C4-2B (cell line): ENCODE measurements at regions not wholly inside any gene's neighbourhood (a gene's known extent, or its start where the extent isn't known, plus 50 kb on each side); places are given as distances from the start of the nearest gene placed in this dataset.

Experiments
- H3K27ac ChIP-seq: fragments of 450-650 bp; 2 replicates; pipeline ENCODE4 v1.5.1; 2017
- ZFX ChIP-seq: fragments of 450-650 bp; IDR thresholded peaks from 2 replicates; pipeline ENCODE4 v1.6.1; 2017
- TF ChIP-seq, protein P1 (sequence below): fragments of 450-650 bp; conservative IDR thresholded peaks from 2 replicates; pipeline ENCODE4 v1.5.1; 2017; ENCODE audit warnings: mild to moderate bottlenecking

DNA sequence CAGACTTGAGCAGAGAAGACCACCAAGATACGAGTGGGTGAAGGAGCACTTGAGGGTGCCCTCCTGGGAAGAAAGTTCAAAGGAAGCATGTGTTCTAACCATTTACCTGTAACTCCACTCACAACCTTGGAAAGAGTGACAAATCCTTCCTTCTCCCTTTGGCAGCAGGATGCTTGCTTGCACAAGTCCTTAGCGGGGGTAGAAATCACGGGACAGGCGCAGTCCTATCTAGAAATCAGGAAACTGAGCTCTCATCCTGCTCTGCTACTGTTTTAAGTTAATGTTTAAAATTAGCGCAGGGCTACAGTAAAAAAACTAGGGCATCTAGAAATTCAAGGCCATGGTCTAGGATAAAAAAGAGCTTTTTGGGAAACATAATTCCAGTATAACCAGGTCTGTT, 100.9 kb upstream of the PTPRM start:
- H3K27ac ChIP-seq = no peak overlapping the region
- no peak for TF ChIP-seq ZFX
- TF ChIP-seq, protein P1, sequence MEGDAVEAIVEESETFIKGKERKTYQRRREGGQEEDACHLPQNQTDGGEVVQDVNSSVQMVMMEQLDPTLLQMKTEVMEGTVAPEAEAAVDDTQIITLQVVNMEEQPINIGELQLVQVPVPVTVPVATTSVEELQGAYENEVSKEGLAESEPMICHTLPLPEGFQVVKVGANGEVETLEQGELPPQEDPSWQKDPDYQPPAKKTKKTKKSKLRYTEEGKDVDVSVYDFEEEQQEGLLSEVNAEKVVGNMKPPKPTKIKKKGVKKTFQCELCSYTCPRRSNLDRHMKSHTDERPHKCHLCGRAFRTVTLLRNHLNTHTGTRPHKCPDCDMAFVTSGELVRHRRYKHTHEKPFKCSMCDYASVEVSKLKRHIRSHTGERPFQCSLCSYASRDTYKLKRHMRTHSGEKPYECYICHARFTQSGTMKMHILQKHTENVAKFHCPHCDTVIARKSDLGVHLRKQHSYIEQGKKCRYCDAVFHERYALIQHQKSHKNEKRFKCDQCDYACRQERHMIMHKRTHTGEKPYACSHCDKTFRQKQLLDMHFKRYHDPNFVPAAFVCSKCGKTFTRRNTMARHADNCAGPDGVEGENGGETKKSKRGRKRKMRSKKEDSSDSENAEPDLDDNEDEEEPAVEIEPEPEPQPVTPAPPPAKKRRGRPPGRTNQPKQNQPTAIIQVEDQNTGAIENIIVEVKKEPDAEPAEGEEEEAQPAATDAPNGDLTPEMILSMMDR = no peak

DNA sequence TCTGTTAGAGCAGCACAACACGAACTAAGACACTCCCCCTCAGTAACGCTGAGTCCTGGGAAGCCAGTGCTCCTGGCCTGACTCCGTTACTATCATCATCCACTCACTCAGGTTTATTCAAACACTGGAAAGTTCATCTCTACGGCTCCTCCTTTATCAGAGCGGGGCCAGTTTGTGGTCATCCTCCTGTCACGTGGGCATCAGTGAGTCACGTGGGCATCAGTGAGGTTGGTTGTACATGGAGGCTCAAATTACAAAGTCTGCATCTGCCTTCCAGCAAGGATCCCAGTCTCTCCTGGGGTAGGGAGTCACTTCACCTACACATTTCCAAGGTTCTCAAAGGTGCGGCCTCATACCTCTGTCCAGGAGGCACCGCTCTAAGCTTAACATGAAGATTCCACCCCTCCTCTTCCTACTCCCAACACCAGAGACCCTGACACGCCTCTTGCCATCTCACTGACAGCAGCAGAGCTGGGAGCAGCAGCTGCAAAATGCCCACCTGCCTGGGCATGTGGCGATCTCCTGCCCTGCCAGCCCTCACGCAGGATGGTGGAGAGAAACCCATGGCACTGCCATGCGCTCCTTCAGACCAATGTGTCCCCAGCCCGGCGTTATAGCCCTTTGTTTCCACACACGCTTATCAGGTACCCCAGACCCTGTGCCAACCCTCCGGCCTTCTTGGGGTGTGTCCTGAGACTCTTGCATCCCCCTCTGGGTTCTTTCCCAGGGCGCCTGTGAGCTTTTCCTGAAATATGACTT, 99.2 kb upstream of the PTPRM start:
- H3K27ac ChIP-seq = no peak overlapping the region
- TF ChIP-seq, protein P1 = no peak
- TF ChIP-seq ZFX = no peak

DNA sequence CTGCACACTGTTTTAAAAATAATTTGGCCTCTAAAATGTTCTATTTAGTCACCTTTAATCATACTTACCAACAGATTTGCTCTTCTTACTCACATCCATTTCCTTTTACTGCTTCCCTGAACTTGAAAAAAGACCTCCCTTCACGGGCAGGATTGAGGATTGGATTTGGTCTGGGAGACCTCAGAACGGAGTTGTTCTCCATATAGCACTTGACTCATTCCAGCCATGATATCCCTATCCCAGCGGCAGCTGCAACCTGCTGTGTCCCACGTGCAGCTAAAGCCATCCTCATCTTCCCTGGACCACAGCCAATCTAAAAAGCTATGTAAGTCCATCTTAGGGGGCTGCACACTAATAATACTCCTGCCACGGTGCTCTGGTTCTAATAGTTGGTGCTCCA, 97.0 kb upstream of the PTPRM start:
- H3K27ac ChIP-seq = no peak overlapping the region
- TF ChIP-seq, protein P1 = no peak
- TF ChIP-seq ZFX = no peak

DNA sequence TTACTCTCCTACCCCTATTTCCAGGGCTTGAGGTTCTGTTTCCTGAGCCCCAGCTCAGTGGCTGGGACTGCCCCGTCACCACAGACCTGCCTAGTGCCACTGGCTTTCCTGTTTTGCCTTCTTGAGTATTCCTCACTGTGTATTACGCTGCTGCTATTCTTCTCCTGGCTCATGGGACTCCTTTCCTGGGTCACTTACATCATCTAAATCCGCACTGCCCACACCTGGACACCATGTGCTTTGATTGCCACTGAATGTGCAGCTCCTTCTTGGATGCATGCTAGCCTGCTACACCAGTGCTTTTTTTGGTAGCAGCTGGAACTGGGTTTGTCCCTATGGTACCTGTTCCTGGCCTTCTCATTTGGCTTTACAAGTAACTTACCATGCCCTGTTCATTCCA, 96.6 kb upstream of the PTPRM start:
- TF ChIP-seq, protein P1 = no peak
- TF ChIP-seq ZFX = no peak
- H3K27ac ChIP-seq = no peak overlapping the region

DNA sequence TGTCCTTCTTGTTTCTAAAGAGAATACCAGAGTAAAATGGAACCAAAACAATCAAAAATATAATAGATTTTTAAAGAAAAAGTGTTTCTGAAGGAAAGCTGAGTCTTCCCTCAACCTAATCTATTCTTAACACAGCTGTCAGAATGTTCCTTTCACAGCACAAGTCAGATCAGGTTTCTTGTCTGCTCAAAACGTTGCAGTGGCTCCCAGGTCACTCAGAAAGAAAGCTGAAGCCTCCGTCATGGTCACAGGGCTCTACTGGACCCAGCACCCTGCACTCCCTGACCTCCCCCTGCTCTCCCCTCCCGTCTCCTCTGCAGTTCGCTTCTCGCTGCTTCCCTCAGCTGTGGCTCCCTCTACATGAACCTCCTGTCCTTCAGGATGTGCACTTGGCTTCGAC, 90.7 kb upstream of the PTPRM start:
- H3K27ac ChIP-seq = no peak overlapping the region
- TF ChIP-seq, protein P1 = no peak
- no peak for TF ChIP-seq ZFX

DNA sequence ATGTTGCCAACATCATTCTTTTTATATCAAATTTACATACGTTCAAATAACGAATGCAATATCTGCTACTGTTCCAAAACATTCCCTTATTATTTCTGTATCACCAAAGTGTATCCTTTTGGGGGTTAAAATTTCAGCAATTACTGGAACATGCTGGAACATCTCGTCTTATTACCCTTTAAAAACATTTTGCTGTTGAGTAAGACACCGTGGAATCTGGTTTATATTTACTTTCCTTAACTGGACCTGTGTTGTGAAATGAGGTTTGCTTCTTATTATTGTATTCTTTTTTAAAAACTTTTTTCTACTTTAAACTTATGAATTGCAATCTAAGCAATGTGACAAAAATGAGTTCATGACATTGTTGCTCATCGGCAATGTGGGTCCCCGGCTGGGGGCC, 87.4 kb upstream of the PTPRM start:
- H3K27ac ChIP-seq = no peak overlapping the region
- TF ChIP-seq, protein P1 = no peak
- TF ChIP-seq ZFX = no peak

DNA sequence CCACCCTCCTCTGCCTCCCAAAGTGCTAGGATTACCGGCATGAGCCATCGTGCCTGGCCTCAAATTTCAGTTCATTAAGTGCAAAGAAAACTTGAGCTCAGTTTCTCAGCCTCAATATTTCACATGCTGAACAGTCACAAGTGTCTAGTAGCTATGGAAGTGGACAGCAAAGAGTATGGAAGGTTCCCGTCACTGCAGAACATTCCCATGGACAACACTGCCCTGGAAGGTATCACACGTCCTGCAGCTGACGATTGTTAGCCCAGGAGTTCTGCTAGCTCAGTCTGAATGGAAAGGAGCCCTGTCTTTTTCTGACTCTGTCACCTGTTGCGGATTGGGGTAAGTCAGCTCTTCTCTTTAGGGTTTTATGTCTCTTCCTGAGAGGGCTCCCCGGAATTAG, 86.2 kb upstream of the PTPRM start:
- TF ChIP-seq ZFX = no peak
- TF ChIP-seq, protein P1 = no peak
- H3K27ac ChIP-seq = no peak overlapping the region
